GM18511 (cell line): ENCODE measurements at regions not wholly inside any gene's neighbourhood (a gene's known extent, or its start where the extent isn't known, plus 50 kb on each side); places are given as distances from the start of the nearest gene placed in this dataset.
A peak's percentile ranks its signal among the peaks of the same experiment; 100 is the strongest.

Experiments
- ATAC-seq: cut with Tn5 transposase; IDR thresholded peaks from one replicate; pipeline ENCODE4 v1.9.1; 2021; ENCODE audit warnings: mild to moderate bottlenecking, moderate library complexity; ENCODE audit not compliant: unreplicated experiment

- ATAC-seq = no peak
Observed at GRCh38 chr1:193524021-193524420, 337.6 kb upstream of the B3GALT2 start.

GRCh38 chr1:193520472-193520871 is 334.1 kb upstream of the B3GALT2 start:
- ATAC-seq = no peak

GRCh38 chr1:193519922-193520321 is 333.5 kb upstream of the B3GALT2 start:
- ATAC-seq = no peak

GRCh38 chr1:193516755-193517388 is 330.5 kb upstream of the B3GALT2 start:
- no peak for ATAC-seq

GRCh38 chr1:193514397-193514796 is 328.0 kb upstream of the B3GALT2 start:
- no peak for ATAC-seq

DNA sequence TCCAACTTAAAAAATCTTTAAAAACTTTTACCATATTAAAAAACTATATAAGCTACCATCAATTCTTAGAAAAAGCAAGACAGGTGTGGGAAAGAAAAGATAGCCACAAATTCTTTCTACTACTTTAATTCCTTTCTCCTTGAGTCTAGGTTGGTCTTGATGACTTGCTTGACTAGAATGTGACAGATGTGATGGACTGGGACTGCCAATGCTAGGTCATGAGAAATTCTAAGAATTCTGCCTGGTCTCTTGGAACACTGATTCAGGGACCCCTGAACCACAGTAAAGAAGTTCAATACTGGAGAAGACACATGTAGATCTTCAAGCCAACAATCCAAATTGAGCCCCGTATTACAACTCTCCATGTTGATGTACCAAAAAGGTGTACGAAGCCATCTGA is 326.6 kb upstream of the B3GALT2 start:
- ATAC-seq = no peak

GRCh38 chr1:193504920-193505319 is 318.5 kb upstream of the B3GALT2 start:
- no peak for ATAC-seq

DNA sequence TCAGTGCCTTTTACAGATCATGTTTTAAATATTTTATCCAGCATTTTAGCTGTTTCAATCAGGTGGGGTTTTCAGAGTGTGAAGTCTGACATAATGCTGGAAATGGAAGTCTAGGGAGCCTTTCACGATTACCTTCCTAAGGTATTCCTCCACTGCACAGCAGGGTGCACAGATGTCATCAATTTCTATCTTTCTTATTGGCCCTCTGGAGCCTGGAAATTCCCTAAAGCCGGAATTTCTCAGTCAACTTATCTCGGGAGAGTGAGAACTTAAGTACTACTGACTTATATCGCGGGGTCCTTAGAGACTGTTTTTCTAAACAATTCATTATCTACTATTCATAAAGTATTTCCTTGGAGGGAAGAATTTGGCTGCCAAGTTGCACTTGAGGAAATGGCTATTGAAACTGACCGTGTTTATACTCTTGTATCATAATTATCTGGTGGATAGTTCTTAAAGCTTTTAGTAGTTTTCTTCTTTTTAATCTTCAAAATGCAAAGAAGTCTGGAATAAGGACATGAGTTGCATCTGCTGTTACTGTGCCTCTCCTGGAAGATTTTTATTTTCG is 311.8 kb upstream of the B3GALT2 start:
- ATAC-seq = no peak

- no peak for ATAC-seq
Observed at GRCh38 chr1:193494368-193494767, 308.0 kb upstream of the B3GALT2 start.

DNA sequence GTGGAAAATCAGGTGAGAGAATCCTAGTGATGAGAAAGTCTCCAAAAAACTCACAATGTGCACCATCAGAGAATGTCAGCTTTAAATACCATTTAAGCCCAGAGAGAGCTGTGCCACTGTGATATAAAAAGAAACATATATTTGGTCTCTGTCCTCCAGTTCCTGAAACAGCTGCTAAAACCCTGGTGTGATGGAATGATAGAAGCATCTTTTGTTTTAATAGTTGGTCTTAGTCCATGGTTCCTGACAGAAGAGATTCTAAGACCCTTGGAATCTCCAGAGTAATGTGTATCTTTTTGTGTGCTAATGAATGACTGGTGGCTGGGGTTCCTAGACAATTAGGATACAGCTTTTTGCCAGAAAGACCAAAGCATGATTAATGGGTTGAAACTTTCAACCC is 302.8 kb upstream of the B3GALT2 start:
- no peak for ATAC-seq

GRCh38 chr1:193487722-193488121 is 301.3 kb upstream of the B3GALT2 start:
- no peak for ATAC-seq

DNA sequence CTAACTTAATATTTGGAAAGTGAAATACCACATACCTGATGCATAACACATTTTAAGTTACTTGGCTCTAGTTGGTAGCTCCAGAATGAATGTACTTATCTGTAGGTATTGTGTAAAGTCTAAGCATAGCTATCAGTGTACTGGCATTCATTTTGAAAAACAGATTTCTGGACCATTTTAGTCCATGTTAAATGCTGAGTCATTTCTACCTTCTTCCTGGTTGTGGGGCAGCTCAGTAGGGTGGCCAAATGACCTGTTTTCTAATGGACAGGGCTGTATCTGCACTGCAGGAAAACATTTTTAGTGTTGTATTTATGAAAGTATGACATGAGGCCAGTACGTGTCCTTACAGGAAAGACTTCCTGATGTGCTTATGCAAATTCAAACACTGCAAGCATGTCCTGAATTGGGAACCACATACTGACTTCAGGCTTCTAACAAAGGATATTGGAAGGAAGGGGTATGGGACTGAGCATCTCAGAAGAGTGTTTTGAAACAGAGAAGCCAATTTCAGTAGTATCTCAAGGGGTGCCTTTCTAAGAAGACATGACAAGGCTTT is 300.3 kb upstream of the B3GALT2 start:
- no peak for ATAC-seq

GRCh38 chr1:193480755-193481154 is 294.3 kb upstream of the B3GALT2 start:
- ATAC-seq = no peak

- peak; percentile 98 for ATAC-seq
Observed at GRCh38 chr1:193479187-193479586, 292.8 kb upstream of the B3GALT2 start.

DNA sequence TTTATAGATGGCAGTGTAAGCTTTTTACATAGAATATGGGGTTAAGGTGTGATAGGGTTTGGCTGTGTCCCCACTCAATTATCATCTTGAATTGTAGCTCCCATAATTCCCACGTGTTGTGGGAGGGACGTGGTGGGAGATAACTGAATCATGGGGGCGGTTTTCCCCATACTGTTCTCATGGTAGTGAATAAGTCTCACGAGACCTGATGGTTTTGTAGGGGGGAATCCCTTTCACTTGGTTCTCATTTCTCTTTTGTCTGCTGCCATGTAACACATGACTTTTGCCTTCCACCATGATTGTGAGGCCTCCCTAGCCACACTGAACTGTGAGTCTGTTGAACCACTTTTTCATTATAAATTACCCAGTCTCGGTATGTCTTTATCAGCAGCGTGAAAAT is 290.3 kb upstream of the B3GALT2 start:
- ATAC-seq = no peak

DNA sequence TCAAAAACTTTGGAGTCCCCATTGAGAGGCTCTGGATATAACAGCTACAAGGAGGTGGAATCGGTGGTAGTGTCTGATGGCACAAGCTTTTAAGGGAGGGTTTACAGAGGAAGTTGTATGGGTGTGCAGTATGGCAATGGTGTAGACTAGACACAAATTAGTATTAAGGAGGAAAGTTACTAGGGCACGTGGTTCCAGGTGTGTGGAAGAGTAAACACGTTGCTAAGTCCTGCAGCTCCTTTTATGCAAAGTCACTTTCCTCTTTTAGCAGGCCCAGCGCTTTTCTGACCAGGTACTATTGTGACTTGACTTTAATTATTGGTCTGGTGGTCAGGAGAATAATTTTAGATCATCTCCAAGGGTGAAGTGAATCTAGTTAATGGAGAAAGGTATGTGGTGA is 287.5 kb upstream of the B3GALT2 start:
- ATAC-seq = no peak

DNA sequence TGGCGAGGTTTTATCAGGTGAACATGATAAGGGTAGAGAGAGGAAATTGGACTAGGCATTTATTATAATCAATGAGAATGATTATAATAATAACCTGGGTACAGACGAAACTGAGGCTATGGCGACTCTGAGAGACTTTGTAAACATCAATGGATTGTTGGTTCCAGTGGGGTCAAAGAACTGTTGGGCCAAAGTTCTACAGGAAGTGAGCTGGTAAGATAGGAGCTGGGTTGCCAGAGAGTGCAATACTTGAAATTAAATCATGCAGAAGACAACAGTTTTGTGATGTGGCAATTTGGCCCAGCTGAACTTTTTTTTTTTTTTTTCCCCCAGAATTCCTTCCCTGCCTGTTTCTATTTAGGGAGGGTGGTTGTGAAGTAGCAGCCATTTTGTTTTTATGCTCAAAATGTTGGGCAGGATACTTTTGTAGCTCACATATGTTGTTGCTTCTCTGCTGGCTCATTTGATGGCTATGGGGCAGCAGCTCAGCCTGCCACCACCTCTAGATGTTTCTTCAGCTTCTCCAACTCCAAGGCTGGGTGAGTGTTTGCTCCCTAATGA is 286.5 kb upstream of the B3GALT2 start:
- ATAC-seq = no peak

- ATAC-seq = no peak
Observed at GRCh38 chr1:193472430-193472829, 286.0 kb upstream of the B3GALT2 start.

DNA sequence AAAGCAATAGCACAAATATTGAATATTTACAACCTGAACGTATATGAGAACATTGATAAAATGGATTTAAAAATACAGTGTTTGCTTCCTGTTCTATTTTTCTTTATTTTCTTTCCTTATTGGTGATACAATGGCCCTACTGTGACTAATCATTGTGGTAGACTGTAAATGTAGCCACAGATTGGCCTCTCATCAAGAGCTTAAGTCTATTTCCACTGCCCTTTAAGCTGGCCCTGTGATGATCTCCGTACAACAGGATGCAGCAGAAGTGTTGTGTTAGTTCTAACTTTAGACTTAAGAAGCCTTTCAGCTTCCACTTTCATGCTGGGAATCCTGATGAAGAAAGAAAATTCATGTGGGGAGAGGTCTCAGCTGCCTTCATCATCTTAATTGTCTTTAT is 285.6 kb upstream of the B3GALT2 start:
- no peak for ATAC-seq

DNA sequence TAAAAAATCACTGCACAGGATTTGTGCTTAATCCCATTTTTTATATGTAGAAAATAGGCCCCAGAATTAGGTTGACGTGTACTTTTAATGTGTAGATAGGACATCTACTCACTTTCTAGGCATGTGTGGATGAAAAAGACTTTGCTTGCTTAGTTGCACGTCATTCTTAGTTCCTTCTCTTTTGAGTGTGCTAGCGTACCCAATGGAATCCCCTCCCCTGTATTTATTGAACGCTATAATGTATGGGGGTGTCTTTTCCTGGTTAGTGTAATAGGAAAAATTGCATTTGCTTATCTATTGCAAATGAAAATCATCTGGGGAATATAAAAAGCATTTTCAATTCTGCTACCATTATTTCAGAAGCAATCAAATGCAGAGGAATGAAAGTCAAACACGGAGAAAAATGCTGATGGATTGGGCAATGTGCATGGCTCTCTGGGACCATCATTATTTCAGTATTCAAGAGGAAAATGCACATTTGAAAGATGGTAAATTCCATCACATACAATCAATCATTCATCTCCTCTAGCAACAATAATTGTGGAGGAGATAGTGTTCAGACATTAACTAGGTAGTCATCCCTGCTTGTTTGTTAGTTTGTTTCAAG is 277.0 kb upstream of the B3GALT2 start:
- no peak for ATAC-seq

- peak; percentile 77 for ATAC-seq
Observed at GRCh38 chr1:193462629-193463320, 276.4 kb upstream of the B3GALT2 start.
